Neural progenitor cell (in vitro differentiated cells): ENCODE measurements at regions not wholly inside any gene's neighbourhood (a gene's known extent, or its start where the extent isn't known, plus 50 kb on each side); places are given as distances from the start of the nearest gene placed in this dataset.

Experiments
- DNase-seq: peaks from one replicate; pipeline ENCODE4 v3.0.0-alpha.2; 2016; ENCODE audit warnings: low spot score
- H2AFZ ChIP-seq: fragments of 200-600 bp; sonication (generic); replicated peaks from 2 replicates; pipeline ENCODE4 v1.6.1; 2016; ENCODE audit warnings: antibody characterized with exemption
- H3F3A ChIP-seq: fragments of 200-600 bp; sonication (generic); 2 replicates; pipeline ENCODE4 v1.6.1; 2016; ENCODE audit warnings: antibody characterized with exemption, low read depth
- H3K27ac ChIP-seq: fragments of 200-600 bp; sonication (generic); 2 replicates; pipeline ENCODE4 v1.5.1; 2016; ENCODE audit warnings: mild to moderate bottlenecking
- H3K27me3 ChIP-seq: fragments of 200-600 bp; sonication (generic); 2 replicates; pipeline ENCODE4 v1.6.1; 2016; ENCODE audit warnings: mild to moderate bottlenecking, moderate library complexity
- H3K36me3 ChIP-seq: fragments of 200-600 bp; sonication (generic); 2 replicates; pipeline ENCODE4 v1.5.1; 2016
- H3K4me1 ChIP-seq: fragments of 200-600 bp; sonication (generic); 2 replicates; pipeline ENCODE4 v1.6.1; 2016; ENCODE audit warnings: mixed run types
- H3K4me2 ChIP-seq: fragments of 200-600 bp; sonication (generic); 2 replicates; pipeline ENCODE4 v1.6.1; 2016
- H3K4me3 ChIP-seq: fragments of 200-600 bp; sonication (generic); 2 replicates; pipeline ENCODE4 v1.5.1; 2016
- H3K79me2 ChIP-seq: fragments of 200-600 bp; sonication (generic); 2 replicates; pipeline ENCODE4 v1.6.1; 2016; ENCODE audit warnings: low read depth
- H3K9ac ChIP-seq: fragments of 200-600 bp; sonication (generic); 2 replicates; pipeline ENCODE4 v1.6.1; 2016
- H3K9me3 ChIP-seq: fragments of 200-600 bp; sonication (generic); 2 replicates; pipeline ENCODE4 v1.5.1; 2016; ENCODE audit warnings: low read depth
- H4K20me1 ChIP-seq: fragments of 200-600 bp; sonication (generic); 2 replicates; pipeline ENCODE4 v1.6.1; 2016; ENCODE audit warnings: low read depth
- H3K27ac Mint-ChIP-seq: 3 replicates; pipeline ENCODE4 v1.8.0; 2021; ENCODE audit warnings: mixed read lengths
- H3K27me3 Mint-ChIP-seq: 2 replicates; pipeline ENCODE4 v1.8.0; 2022; ENCODE audit warnings: low read depth, mild to moderate bottlenecking, inconsistent platforms, moderate library complexity, mixed read lengths; ENCODE audit not compliant: insufficient read depth
- H3K36me3 Mint-ChIP-seq: 3 replicates; pipeline ENCODE4 v1.8.0; 2021; ENCODE audit warnings: mixed read lengths
- H3K4me1 Mint-ChIP-seq: 3 replicates; pipeline ENCODE4 v1.8.0; 2021; ENCODE audit warnings: mixed read lengths
- H3K4me3 Mint-ChIP-seq: 3 replicates; pipeline ENCODE4 v1.8.0; 2021; ENCODE audit warnings: mild to moderate bottlenecking, moderate library complexity, mixed read lengths
- H3K9me3 Mint-ChIP-seq: 3 replicates; pipeline ENCODE4 v1.8.0; 2020; ENCODE audit warnings: mixed read lengths
- CTCF ChIP-seq: fragments of 200-600 bp; sonication (generic); IDR thresholded peaks from 2 replicates; pipeline ENCODE4 v1.5.1; 2017; ENCODE audit warnings: antibody characterized with exemption, mild to moderate bottlenecking
- EZH2 ChIP-seq: fragments of 200-600 bp; sonication (generic); IDR thresholded peaks from 2 replicates; pipeline ENCODE4 v1.6.1; 2017; ENCODE audit warnings: antibody characterized with exemption, mild to moderate bottlenecking, moderate library complexity
- EZH2phosphoT487 ChIP-seq: fragments of 200-600 bp; sonication (generic); IDR thresholded peaks from 2 replicates; pipeline ENCODE4 v1.6.1; 2017; ENCODE audit warnings: antibody characterized with exemption

- no peak overlapping the region for H3K27ac ChIP-seq
- Mint-ChIP-seq H3K27ac (no peak overlapping the region), H3K9me3 (no peaks in the 10 kb centered on the region), H3K36me3 (no peaks in the 10 kb centered on the region), H3K4me3 (no peak overlapping the region), H3K27me3 (peaks cover 3% of the 10 kb centered on the region), H3K4me1 (no peaks in the 10 kb centered on the region)
- no peak overlapping the region for H3K4me2 ChIP-seq
- TF ChIP-seq EZH2phosphoT487: no peak
- TF ChIP-seq CTCF: no peak
- TF ChIP-seq EZH2: no peak
- H3K4me3 ChIP-seq: no peak overlapping the region
- no peaks in the 10 kb centered on the region for H3K4me1 ChIP-seq
- H3K79me2 ChIP-seq: no peaks in the 10 kb centered on the region
- no peaks in the 10 kb centered on the region for H3K36me3 ChIP-seq
- no peaks in the 10 kb centered on the region for H3F3A ChIP-seq
- no peaks in the 10 kb centered on the region for H4K20me1 ChIP-seq
- no peak for DNase-seq
- no peaks in the 10 kb centered on the region for H3K27me3 ChIP-seq
- no peak overlapping the region for H2AFZ ChIP-seq
- H3K9ac ChIP-seq: no peak overlapping the region
- no peaks in the 10 kb centered on the region for H3K9me3 ChIP-seq
Measured at GRCh38 chr20:54773643-54774000, 298.2 kb downstream of the DOK5 start.

DNA sequence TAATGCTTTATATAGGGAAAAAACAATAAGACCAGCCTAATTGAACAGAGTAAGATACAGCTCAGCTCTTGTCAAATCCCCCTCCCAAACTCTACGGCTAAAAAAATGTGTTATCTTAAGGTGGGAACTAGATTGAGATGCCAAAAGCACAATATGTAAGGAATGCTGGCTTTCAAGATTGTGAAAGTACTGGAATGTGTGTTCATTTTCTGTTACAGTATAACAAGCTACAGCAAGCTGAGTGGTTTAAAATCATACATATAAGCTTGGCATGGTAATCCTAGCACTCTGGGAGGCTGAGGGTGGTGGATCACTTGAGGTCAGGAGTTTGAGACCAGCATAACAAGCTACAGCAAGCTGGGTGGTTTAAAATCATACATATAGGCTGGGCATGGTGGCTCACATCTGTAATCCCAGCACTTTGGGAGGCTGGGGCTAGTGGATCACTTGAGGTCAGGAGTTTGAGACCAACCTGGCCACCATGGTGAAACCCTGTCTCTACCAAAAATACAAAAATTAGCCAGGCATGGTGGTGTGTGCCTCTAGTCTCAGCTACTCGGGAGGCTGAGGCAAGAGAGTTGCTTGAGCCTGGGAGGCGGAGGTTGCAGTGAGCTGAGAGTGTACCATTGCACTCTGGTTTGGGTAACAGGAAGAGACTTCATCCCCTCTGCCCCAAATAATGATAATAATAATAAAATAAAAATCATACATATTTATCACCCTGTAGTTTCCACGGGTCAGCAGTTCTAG is 297.7 kb downstream of the DOK5 start:
- Histone ChIP-seq H2AFZ (no peak overlapping the region), H3K79me2 (no peaks in the 10 kb centered on the region), H3K4me2 (no peak overlapping the region), H3K9ac (no peak overlapping the region), H3K27ac (no peak overlapping the region), H3K36me3 (no peaks in the 10 kb centered on the region), H3F3A (no peaks in the 10 kb centered on the region), H3K9me3 (no peaks in the 10 kb centered on the region), H3K4me3 (no peak overlapping the region), H4K20me1 (no peaks in the 10 kb centered on the region), H3K27me3 (no peaks in the 10 kb centered on the region), H3K4me1 (no peaks in the 10 kb centered on the region)
- no peak for DNase-seq
- Mint-ChIP-seq H3K9me3 (no peaks in the 10 kb centered on the region), H3K4me1 (no peaks in the 10 kb centered on the region), H3K27ac (no peak overlapping the region), H3K36me3 (no peaks in the 10 kb centered on the region), H3K4me3 (no peak overlapping the region), H3K27me3 (peaks cover 3% of the 10 kb centered on the region)
- no peak for TF ChIP-seq CTCF

- DNase-seq: no peak
- no peaks in the 10 kb centered on the region for H3K4me1 ChIP-seq
- no peak overlapping the region for H2AFZ ChIP-seq
- no peak overlapping the region for H3K4me3 ChIP-seq
- Mint-ChIP-seq H3K4me3 (no peak overlapping the region), H3K27ac (no peak overlapping the region), H3K4me1 (no peaks in the 10 kb centered on the region), H3K36me3 (no peaks in the 10 kb centered on the region), H3K9me3 (no peaks in the 10 kb centered on the region), H3K27me3 (no peaks in the 10 kb centered on the region)
- no peak overlapping the region for H3K9ac ChIP-seq
- TF ChIP-seq EZH2phosphoT487 (no peak), EZH2 (no peak), CTCF (no peak)
- no peaks in the 10 kb centered on the region for H4K20me1 ChIP-seq
- H3K27me3 ChIP-seq: no peaks in the 10 kb centered on the region
- no peaks in the 10 kb centered on the region for H3K79me2 ChIP-seq
- H3K9me3 ChIP-seq: no peaks in the 10 kb centered on the region
- no peak overlapping the region for H3K4me2 ChIP-seq
- H3F3A ChIP-seq: no peaks in the 10 kb centered on the region
- H3K27ac ChIP-seq: no peak overlapping the region
- H3K36me3 ChIP-seq: no peaks in the 10 kb centered on the region
Measured at GRCh38 chr20:54766483-54766882, 291.1 kb downstream of the DOK5 start.
